ENCODE measurements at regions not wholly inside any gene's neighbourhood (a gene's known extent, or its start where the extent isn't known, plus 50 kb on each side); places are given as distances from the start of the nearest gene placed in this dataset.

DNA sequence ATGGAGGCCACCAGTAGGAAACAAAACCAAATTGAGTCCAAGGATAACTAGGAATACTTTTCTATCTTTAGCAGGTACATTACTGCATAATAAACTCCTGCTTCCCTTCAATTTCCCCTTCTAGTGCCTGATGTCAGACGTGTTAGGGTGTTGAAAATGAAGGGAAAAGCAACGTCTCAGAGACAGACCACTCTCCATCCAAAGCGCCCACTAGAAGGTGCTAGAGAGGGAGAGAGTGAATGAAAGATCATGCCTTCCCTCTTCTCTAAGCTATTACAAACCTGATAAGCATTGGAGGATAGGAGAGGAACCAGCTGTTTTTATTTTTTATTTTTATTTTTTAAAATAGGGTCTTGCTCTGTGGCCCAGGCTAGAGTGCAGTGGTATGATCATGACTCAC is 64.1 kb downstream of the ZNF641 start:
- Histone ChIP-seq H3K27ac (no peak overlapping the region), H3K9me3 (ENCODE audit: low read depth) (no peaks in the 10 kb centered on the region), H3K36me3 (no peaks in the 10 kb centered on the region), H3K4me1 (ENCODE audit: low read depth) (no peaks in the 10 kb centered on the region), H3K4me3 (no peak overlapping the region), H3K27me3 (no peaks in the 10 kb centered on the region)
- peak; percentile 60 for TF ChIP-seq CTCF (IDR thresholded peaks at IDR 0.05; ENCODE audit: low read depth, low read length)
- DNase-seq (ENCODE audit: low read depth in 1 of 2, low spot score in 1 of 2) = peak; percentile 2 to 30

- no peaks in the 10 kb centered on the region for H3K27me3 ChIP-seq
- no peak for TF ChIP-seq CTCF (IDR thresholded peaks at IDR 0.05; ENCODE audit: low read depth, low read length)
- no peak for DNase-seq (ENCODE audit: low read depth in 1 of 2, low spot score in 1 of 2)
Observed at GRCh38 chr12:48285751-48286650, 64.7 kb downstream of the ZNF641 start.

DNA sequence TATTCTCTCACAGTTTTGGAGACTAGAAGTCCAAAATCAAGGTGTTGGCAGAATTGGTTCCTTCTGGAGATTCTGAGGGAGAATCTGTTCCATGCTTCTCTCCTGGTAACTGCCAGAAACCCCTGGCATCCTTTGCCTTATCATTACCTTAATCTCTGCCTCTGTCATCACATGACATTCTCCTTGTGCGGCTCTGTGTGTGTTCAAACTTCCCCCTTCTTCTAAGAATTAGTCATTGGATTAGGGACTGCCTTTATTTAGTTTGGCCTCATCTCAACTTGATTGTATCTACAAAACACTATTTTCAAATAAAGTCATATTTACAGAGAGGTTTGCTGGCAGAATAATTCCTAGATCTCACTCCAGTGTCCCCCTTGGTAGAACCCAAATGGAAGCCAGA is 68.9 kb downstream of the ZNF641 start:
- Histone ChIP-seq H3K27me3 (peaks cover 2% of the 10 kb centered on the region), H3K36me3 (no peaks in the 10 kb centered on the region), H3K9me3 (ENCODE audit: low read depth) (no peaks in the 10 kb centered on the region), H3K4me3 (no peak overlapping the region), H3K27ac (no peak overlapping the region), H3K4me1 (ENCODE audit: low read depth) (no peaks in the 10 kb centered on the region)
- no peak for DNase-seq (ENCODE audit: low read depth in 1 of 2, low spot score in 1 of 2)
- TF ChIP-seq CTCF (IDR thresholded peaks at IDR 0.05; ENCODE audit: low read depth, low read length) = no peak

More at GRCh38 chr12:48285751-48286650, 64.7 kb downstream of the ZNF641 start:
- Histone ChIP-seq H3K4me1 (ENCODE audit: low read depth) (no peaks in the 10 kb centered on the region), H3K4me3 (no peak overlapping the region), H3K27ac (no peak overlapping the region), H3K36me3 (no peaks in the 10 kb centered on the region), H3K9me3 (ENCODE audit: low read depth) (no peaks in the 10 kb centered on the region)

DNA sequence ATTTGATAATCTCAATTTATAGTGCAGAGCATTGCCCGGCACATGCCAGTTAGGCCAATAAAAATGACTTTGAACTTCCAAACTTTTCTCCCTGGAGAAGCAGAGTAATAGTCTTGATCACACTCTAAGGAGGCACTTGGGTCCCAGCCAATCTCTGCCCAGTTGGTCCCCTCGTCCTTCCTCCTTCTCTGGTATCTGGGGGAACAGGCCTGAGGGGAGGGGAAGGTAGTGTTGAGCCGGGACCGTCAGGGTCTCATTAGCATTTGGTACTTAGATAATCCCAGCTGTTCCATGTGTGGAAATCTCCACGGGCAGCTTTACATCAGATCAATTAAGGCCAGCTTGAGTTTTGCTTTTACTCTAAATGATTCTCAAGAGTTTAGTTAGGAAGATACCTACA is 70.1 kb downstream of the ZNF641 start:
- Histone ChIP-seq H3K27ac (no peak overlapping the region), H3K4me1 (ENCODE audit: low read depth) (no peaks in the 10 kb centered on the region), H3K36me3 (no peaks in the 10 kb centered on the region), H3K4me3 (no peak overlapping the region), H3K27me3 (peaks cover 2% of the 10 kb centered on the region), H3K9me3 (ENCODE audit: low read depth) (no peaks in the 10 kb centered on the region)
- no peak for DNase-seq (ENCODE audit: low read depth in 1 of 2, low spot score in 1 of 2)
- TF ChIP-seq CTCF (IDR thresholded peaks at IDR 0.05; ENCODE audit: low read depth, low read length) = no peak

DNA sequence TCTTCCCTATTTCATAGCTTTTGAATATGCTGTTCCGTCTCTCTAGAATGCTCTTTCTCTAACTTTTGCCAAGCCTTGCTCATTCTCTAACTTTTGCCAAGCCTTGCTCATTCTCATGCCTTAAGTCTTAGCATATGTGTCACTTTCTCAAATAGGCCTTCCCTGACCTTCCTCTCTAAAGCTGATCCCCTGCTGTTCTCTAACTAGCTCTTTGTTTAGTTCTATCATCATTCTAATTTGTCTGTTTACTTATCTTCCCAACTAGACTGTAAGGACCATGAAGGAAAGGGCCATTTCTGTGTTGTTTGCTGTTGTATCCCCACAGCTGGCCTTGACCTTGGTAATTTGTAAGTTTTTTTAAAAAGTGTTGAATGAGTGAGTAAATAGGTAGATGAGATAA is 71.1 kb downstream of the ZNF641 start:
- H3K27me3 ChIP-seq = peaks cover 2% of the 10 kb centered on the region
- no peak for TF ChIP-seq CTCF (IDR thresholded peaks at IDR 0.05; ENCODE audit: low read depth, low read length)
- H3K27ac ChIP-seq = no peak overlapping the region

More for the DNA sequence above, 71.1 kb downstream of the ZNF641 start:
- Histone ChIP-seq H3K4me3 (no peak overlapping the region), H3K36me3 (no peaks in the 10 kb centered on the region), H3K4me1 (ENCODE audit: low read depth) (no peaks in the 10 kb centered on the region), H3K9me3 (ENCODE audit: low read depth) (no peaks in the 10 kb centered on the region)
- no peak for DNase-seq (ENCODE audit: low read depth in 1 of 2, low spot score in 1 of 2)
